PC-3 (cell line): ENCODE measurements at regions not wholly inside any gene's neighbourhood (a gene's known extent, or its start where the extent isn't known, plus 50 kb on each side); places are given as distances from the start of the nearest gene placed in this dataset.

Experiments used
- ATAC-seq: fragments of 200-7000 bp; cut with Tn5 transposase; 2 replicates; pipeline ENCODE4 v1.9.1; 2020; ENCODE audit warnings: mild to moderate bottlenecking, moderate library complexity
- BruUV-seq: library from RNA; stranded (reverse); fragments of 400-500 nt; replicated peaks from 2 replicates; lab custom pipeline; 2021; lab: Mats Ljungman, UMichigan
- CTCF ChIA-PET: fragments of 300-600 bp; sonication (Branson Sonifier 250); formaldehyde crosslinking; loops from one replicate; lab custom pipeline; 2022; ENCODE audit warnings: antibody characterized with exemption; lab: Charles Lee
- POLR2A ChIA-PET: fragments of 300-600 bp; sonication (Branson Sonifier 250); formaldehyde crosslinking; loops from one replicate; lab custom pipeline; 2022; ENCODE audit warnings: antibody characterized with exemption; ENCODE audit not compliant: unreplicated experiment; lab: Charles Lee
- DNase-seq: peaks from one replicate; pipeline ENCODE4 v3.0.0-alpha.2; 2015
- H2AFZ ChIP-seq: fragments of 300-600 bp; sonication (generic); 2 replicates; pipeline ENCODE4 v1.6.0; 2016; ENCODE audit warnings: antibody characterized with exemption, low read length
- H3F3A ChIP-seq: fragments of 300-600 bp; sonication (generic); one replicate; pipeline ENCODE4 v1.6.0; 2017; ENCODE audit warnings: antibody characterized with exemption, low read length, control low read depth, mild to moderate bottlenecking; ENCODE audit not compliant: unreplicated experiment
- H3K27ac ChIP-seq: fragments of 300-600 bp; sonication (generic); 2 replicates; pipeline ENCODE4 v1.5.1; 2016; ENCODE audit warnings: mild to moderate bottlenecking, low read length
- H3K27me3 ChIP-seq: fragments of 300-600 bp; sonication (generic); 2 replicates; pipeline ENCODE4 v1.6.1; 2016; ENCODE audit warnings: low read length, mixed read lengths
- H3K36me3 ChIP-seq: fragments of 300-600 bp; sonication (generic); 2 replicates; pipeline ENCODE4 v1.6.1; 2016; ENCODE audit warnings: low read depth, mixed run types, low read length, mixed read lengths
- H3K4me1 ChIP-seq: fragments of 300-600 bp; sonication (generic); 2 replicates; pipeline ENCODE4 v1.5.1; 2016; ENCODE audit warnings: low read length; ENCODE audit not compliant: insufficient read depth
- H3K4me2 ChIP-seq: fragments of 300-600 bp; sonication (generic); 2 replicates; pipeline ENCODE4 v1.6.0; 2016; ENCODE audit warnings: low read length
- H3K4me3 ChIP-seq: fragments of 300-600 bp; sonication (generic); 2 replicates; pipeline ENCODE4 v1.5.1; 2016; ENCODE audit warnings: mild to moderate bottlenecking, low read length, mixed read lengths
- H3K79me2 ChIP-seq: fragments of 300-600 bp; sonication (generic); 2 replicates; pipeline ENCODE4 v1.6.1; 2017; ENCODE audit warnings: low read length, mixed read lengths
- H3K9ac ChIP-seq: fragments of 300-600 bp; sonication (generic); 2 replicates; pipeline ENCODE4 v1.6.0; 2016; ENCODE audit warnings: mild to moderate bottlenecking, low read length
- H3K9me2 ChIP-seq: fragments of 300-600 bp; sonication (generic); replicated peaks from 2 replicates; pipeline ENCODE4 v1.6.1; 2016; ENCODE audit warnings: mixed run types, low read length, mixed read lengths
- H3K9me3 ChIP-seq: fragments of 300-600 bp; sonication (generic); 2 replicates; pipeline ENCODE4 v1.6.1; 2016; ENCODE audit warnings: low read length, mixed read lengths
- H4K20me1 ChIP-seq: fragments of 300-600 bp; sonication (generic); 2 replicates; pipeline ENCODE4 v1.6.1; 2016; ENCODE audit warnings: low read length, mixed read lengths
- EZH2 ChIP-seq: fragments of 300-600 bp; sonication (generic); IDR thresholded peaks from one replicate; pipeline ENCODE4 v1.6.1; 2017; ENCODE audit warnings: antibody characterized with exemption, mild to moderate bottlenecking, low read length; ENCODE audit not compliant: unreplicated experiment
- EZH2phosphoT487 ChIP-seq: fragments of 300-600 bp; sonication (generic); IDR thresholded peaks from 2 replicates; pipeline ENCODE4 v1.6.1; 2018; ENCODE audit warnings: mild to moderate bottlenecking, antibody characterized with exemption, low read length, borderline replicate concordance
- intact Hi-C: fragments of 100-400 bp; cut with micrococcal nuclease; formaldehyde crosslinking; loops from 2 replicates; pipeline ENCODE4 v1.9.0; 2023
- TF ChIP-seq, protein P1 (sequence below): fragments of 300-600 bp; sonication (generic); conservative IDR thresholded peaks from 2 replicates; pipeline ENCODE4 v1.5.1; 2017; ENCODE audit warnings: antibody characterized with exemption, low read depth, mild to moderate bottlenecking, low read length

DNA sequence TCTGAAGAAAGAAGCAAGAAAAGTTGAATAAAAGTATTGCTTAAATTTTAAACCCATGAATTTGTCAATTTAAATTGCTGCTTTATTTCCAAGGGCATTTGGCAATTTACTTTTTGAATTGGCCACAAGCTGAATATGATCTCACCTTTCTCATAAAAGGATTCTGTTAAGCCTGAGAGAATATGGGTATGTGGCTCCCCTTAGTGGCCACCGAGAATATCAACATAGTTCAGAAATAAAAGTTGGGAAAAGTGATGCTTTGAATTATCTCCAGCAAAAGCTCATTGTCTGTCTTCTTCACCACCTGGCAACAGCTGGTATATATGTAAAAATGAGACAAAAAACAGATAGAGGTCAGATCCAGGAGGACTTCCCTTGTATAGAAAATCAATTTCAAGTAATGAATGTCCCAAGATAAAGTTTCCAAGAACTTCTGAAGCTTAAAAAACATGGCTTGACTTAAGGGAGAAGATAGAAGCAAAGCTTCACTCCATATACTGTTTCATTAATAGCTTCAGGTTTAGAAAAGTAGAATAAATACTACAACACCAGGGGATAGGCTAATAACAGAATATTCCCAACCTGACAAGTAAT is 290.7 kb upstream of the FAM241A start:
- Histone ChIP-seq H3K79me2 (no peaks in the 10 kb centered on the region), H3K4me2 (no peak overlapping the region), H3K9me3 (no peaks in the 10 kb centered on the region), H3K27me3 (peaks cover 30% of the 10 kb centered on the region), H3K9me2 (no peaks in the 10 kb centered on the region), H3K4me3 (no peak overlapping the region), H3K4me1 (no peaks in the 10 kb centered on the region), H3F3A (no peaks in the 10 kb centered on the region), H2AFZ (no peak overlapping the region), H3K27ac (no peak overlapping the region), H3K9ac (no peak overlapping the region), H3K36me3 (no peaks in the 10 kb centered on the region), H4K20me1 (no peaks in the 10 kb centered on the region)
- ChIA-PET POLR2A (no interaction called here), CTCF (interaction anchor here (0.5 to 0.6 kb wide), 2 partner anchors 29 to 411 kb away, joined by 3 read pairs; no protein-coding TSS in a partner anchor)
- TF ChIP-seq EZH2phosphoT487 (no peak), EZH2 (no peak)
- TF ChIP-seq, protein P1, sequence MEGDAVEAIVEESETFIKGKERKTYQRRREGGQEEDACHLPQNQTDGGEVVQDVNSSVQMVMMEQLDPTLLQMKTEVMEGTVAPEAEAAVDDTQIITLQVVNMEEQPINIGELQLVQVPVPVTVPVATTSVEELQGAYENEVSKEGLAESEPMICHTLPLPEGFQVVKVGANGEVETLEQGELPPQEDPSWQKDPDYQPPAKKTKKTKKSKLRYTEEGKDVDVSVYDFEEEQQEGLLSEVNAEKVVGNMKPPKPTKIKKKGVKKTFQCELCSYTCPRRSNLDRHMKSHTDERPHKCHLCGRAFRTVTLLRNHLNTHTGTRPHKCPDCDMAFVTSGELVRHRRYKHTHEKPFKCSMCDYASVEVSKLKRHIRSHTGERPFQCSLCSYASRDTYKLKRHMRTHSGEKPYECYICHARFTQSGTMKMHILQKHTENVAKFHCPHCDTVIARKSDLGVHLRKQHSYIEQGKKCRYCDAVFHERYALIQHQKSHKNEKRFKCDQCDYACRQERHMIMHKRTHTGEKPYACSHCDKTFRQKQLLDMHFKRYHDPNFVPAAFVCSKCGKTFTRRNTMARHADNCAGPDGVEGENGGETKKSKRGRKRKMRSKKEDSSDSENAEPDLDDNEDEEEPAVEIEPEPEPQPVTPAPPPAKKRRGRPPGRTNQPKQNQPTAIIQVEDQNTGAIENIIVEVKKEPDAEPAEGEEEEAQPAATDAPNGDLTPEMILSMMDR: peak; percentile 68
- ATAC-seq (peak; percentile 64), DNase-seq (peak; percentile 49)
- BruUV-seq: no TSS peak
- intact Hi-C loops: loop anchor here (1.0 to 10.0 kb wide), 2 partner anchors 180 to 212 kb away; no protein-coding TSS in a partner anchor

DNA sequence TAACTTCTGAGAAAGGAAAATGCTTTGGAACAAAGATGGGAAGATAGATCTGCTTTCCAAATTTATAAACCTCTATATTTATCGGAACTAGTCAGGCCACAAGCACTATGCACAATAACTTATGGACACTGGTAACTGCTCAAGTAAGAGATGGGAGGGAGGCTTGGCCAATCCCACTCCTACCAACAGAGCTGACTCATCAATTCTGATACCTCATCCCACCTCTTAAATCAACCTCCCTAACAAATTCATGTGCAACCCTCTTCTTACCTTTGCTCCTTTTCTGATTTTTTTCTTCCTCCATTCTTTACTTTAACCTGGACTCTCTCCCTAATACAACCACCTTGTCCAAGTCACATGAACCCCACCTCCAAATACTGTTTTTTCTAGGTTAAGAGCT is 289.9 kb upstream of the FAM241A start:
- DNase-seq (no peak), ATAC-seq (no peak)
- H3K27me3 ChIP-seq: peaks cover 37% of the 10 kb centered on the region
- no peaks in the 10 kb centered on the region for H3K9me2 ChIP-seq
- H3K4me1 ChIP-seq: no peaks in the 10 kb centered on the region
- BruUV-seq: no TSS peak
- no peaks in the 10 kb centered on the region for H4K20me1 ChIP-seq
- ChIA-PET POLR2A (no interaction called here), CTCF (no interaction called here)
- no peak overlapping the region for H3K4me2 ChIP-seq
- no peak overlapping the region for H3K9ac ChIP-seq
- no peak overlapping the region for H3K4me3 ChIP-seq
- H3F3A ChIP-seq: no peaks in the 10 kb centered on the region
- no peaks in the 10 kb centered on the region for H3K9me3 ChIP-seq
- H2AFZ ChIP-seq: no peak overlapping the region
- TF ChIP-seq, protein P1: no peak
- TF ChIP-seq EZH2: no peak
- TF ChIP-seq EZH2phosphoT487: no peak
- no peak overlapping the region for H3K27ac ChIP-seq
- H3K36me3 ChIP-seq: no peaks in the 10 kb centered on the region
- H3K79me2 ChIP-seq: no peaks in the 10 kb centered on the region
- intact Hi-C loops: loop anchor here (10.0 kb wide), 1 partner anchor 179 kb away; no protein-coding TSS in a partner anchor

DNA sequence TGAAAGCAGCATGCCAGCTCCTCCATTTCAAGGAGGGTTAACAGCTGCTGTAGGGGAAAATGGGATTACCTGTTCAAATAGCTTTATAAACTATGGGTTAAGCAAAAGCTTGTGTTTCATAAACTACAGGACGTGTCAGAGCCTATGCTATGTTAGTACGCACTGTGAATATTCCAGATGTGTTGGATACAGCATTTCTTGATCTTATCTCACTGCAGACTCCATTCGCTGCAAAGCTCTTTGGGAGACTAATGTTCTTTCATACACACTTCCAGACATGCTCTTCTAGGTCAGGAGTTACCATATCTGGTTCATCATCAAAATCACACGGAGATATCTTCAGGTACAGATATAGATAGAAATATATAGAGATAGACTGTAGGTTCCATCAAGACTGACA is 281.2 kb upstream of the FAM241A start:
- Histone ChIP-seq H3K9me2 (no peaks in the 10 kb centered on the region), H3K9me3 (no peaks in the 10 kb centered on the region), H2AFZ (no peak overlapping the region), H3K79me2 (no peaks in the 10 kb centered on the region), H3K27me3 (peaks cover 46% of the 10 kb centered on the region), H4K20me1 (no peaks in the 10 kb centered on the region), H3K9ac (no peak overlapping the region), H3K4me1 (no peaks in the 10 kb centered on the region), H3K36me3 (no peaks in the 10 kb centered on the region), H3K4me2 (no peak overlapping the region), H3F3A (no peaks in the 10 kb centered on the region), H3K27ac (no peak overlapping the region), H3K4me3 (no peak overlapping the region)
- no TSS peak for BruUV-seq
- ChIA-PET CTCF (no interaction called here), POLR2A (no interaction called here)
- ATAC-seq: no peak
- TF ChIP-seq, protein P1: no peak
- TF ChIP-seq EZH2phosphoT487: no peak
- TF ChIP-seq EZH2: no peak
- intact Hi-C loops: no loop called here
- DNase-seq: no peak
